ENCODE measurements at regions not wholly inside any gene's neighbourhood (a gene's known extent, or its start where the extent isn't known, plus 50 kb on each side); places are given as distances from the start of the nearest gene placed in this dataset.

GRCh38 chr12:62207248-62207647, 53.0 kb upstream of the USP15 start:
- Histone ChIP-seq H3K27me3 (ENCODE audit: control insufficient read depth, extremely low read depth, insufficient read depth, low read length) (no peaks in the 10 kb centered on the region), H3K4me2 (ENCODE audit: control insufficient read depth, extremely low read depth, insufficient read depth, low read depth, low read length) (no peak overlapping the region), H3K4me3 (ENCODE audit: control insufficient read depth in 2 of 3, extremely low read depth in 1 of 3, insufficient read depth in 2 of 3, low read depth in 1 of 3, low read length in 3 of 3) (no peak overlapping the region), H3K9ac (ENCODE audit: control insufficient read depth, extremely low read depth, insufficient read depth, low read length) (no peak overlapping the region), H3K9me3 (ENCODE audit: control insufficient read depth, low read depth, low read length) (no peaks in the 10 kb centered on the region), H3K79me2 (ENCODE audit: control insufficient read depth, insufficient read depth, low read length) (no peaks in the 10 kb centered on the region), H3K9me1 (ENCODE audit: control insufficient read depth, extremely low read depth, insufficient read depth, low read length) (no peaks in the 10 kb centered on the region), H2AFZ (ENCODE audit: control insufficient read depth, low read length) (no peak overlapping the region), H3K27ac (ENCODE audit: control insufficient read depth, insufficient read depth, low read length) (no peak overlapping the region), H3K36me3 (ENCODE audit: control insufficient read depth in 2 of 2, extremely low read depth in 1 of 2, insufficient read depth in 2 of 2, low read length in 2 of 2) (no peaks in the 10 kb centered on the region), H4K20me1 (ENCODE audit: control insufficient read depth, extremely low read depth, insufficient read depth, low read length) (no peaks in the 10 kb centered on the region), H3K4me1 (ENCODE audit: control insufficient read depth, extremely low read depth, insufficient read depth, low read length) (no peaks in the 10 kb centered on the region)
- no peak for DNase-seq (ENCODE audit: low read depth, low spot score)
- dilution Hi-C loops (cut with MboI; ENCODE audit: extremely low pct_ligation_motif_present, low sequenced_read_pairs) = no loop called here
- TF ChIP-seq EZH2 (IDR thresholded peaks at IDR 0.05; ENCODE audit: low read length) = no peak
- TF ChIP-seq CTCF (optimal IDR thresholded peaks at IDR 0.05 in 1 of 3, IDR thresholded peaks at IDR 0.05 in 1 of 3, conservative IDR thresholded peaks at IDR 0.05 in 1 of 3; ENCODE audit: extremely low read depth in 1 of 3, insufficient read depth in 2 of 3, low read length in 3 of 3) = no peak
- no peak for FAIRE-seq

Small RNAs in the stretch of these regions (small RNA-seq; reads per million reads assigned to genes)
- 0 reads per million in 3 experiments for gene RF00019 (ENCODE audit: insufficient read length in 3 of 3, low read depth in 3 of 3, low replicate concordance in 1 of 3)
- 0 to 0.50 (median 0.13) reads per million in 3 experiments for gene RF00413 (ENCODE audit: insufficient read length in 3 of 3, low read depth in 3 of 3, low replicate concordance in 1 of 3)
